ENCODE measurements at regions not wholly inside any gene's neighbourhood (a gene's known extent, or its start where the extent isn't known, plus 50 kb on each side); places are given as distances from the start of the nearest gene placed in this dataset.

- peaks cover 13 to 14% of the 10 kb centered on the region in 2 experiments for H3K9me3 Mint-ChIP-seq
- no peak overlapping the region for H2BK5ac ChIP-seq (ENCODE audit: insufficient read length, low read length)
- no peak overlapping the region for H3K23ac ChIP-seq (ENCODE audit: insufficient read length, low read depth, low read length)
- peaks cover 3% of the 10 kb centered on the region for H3K79me1 ChIP-seq (ENCODE audit: insufficient read depth, low read depth, low read length, poor library complexity, severe bottlenecking)
- DNase-seq: no peak
- no peaks in the 10 kb centered on the region; the same call in 1 of the 2 replicates for H3K79me2 ChIP-seq (ENCODE audit: insufficient read depth, low read length)
- no peak overlapping the region for H3T11ph ChIP-seq (ENCODE audit: low read length)
- H2AK5ac ChIP-seq (ENCODE audit: insufficient read length, low read length): no peak overlapping the region
- H3K23me2 ChIP-seq (ENCODE audit: insufficient read length, low read depth, low read length, poor library complexity, severe bottlenecking): no peaks in the 10 kb centered on the region
- H4K20me1 ChIP-seq (ENCODE audit: control insufficient read depth, insufficient read depth, insufficient read length): no peaks in the 10 kb centered on the region
- H2AFZ ChIP-seq (ENCODE audit: low read length): no peak overlapping the region
- H4K5ac ChIP-seq (ENCODE audit: insufficient read length, low read depth, low read length): no peak overlapping the region
- H2BK15ac ChIP-seq (ENCODE audit: low read depth, low read length): no peak overlapping the region
- no peak overlapping the region for H3K4ac ChIP-seq (ENCODE audit: low read depth, low read length)
- no peak overlapping the region for H3K4me3 Mint-ChIP-seq
- H3K4me1 ChIP-seq (ENCODE audit: insufficient read depth, low read length): no peaks in the 10 kb centered on the region
- H4K8ac ChIP-seq (replicated peaks; ENCODE audit: insufficient read length, low read depth, low read length): no peak overlapping the region
- H3K27ac Mint-ChIP-seq: no peak overlapping the region
- H3K4me2 ChIP-seq (ENCODE audit: insufficient read depth, insufficient read length, low read length): no peak overlapping the region
- H3K9me3 ChIP-seq (ENCODE audit: control insufficient read depth, low read depth, low read length): peaks cover 8% of the 10 kb centered on the region
- no peak overlapping the region for H2BK120ac ChIP-seq (ENCODE audit: low read depth, low read length, poor library complexity, severe bottlenecking)
- WGBS (ENCODE audit: extremely low coverage, insufficient read length, low lambda C conversion rate): 100% methylated on average over 1 of the region's 4 CpGs
- H3K36me3 Mint-ChIP-seq (ENCODE audit: insufficient read depth in 1 of 3, low read depth in 3 of 3): peaks cover 12 to 28% (median 23%) of the 10 kb centered on the region in 3 experiments
- H3K27me3 ChIP-seq (ENCODE audit: insufficient read depth, low read length): no peaks in the 10 kb centered on the region
- no peak overlapping the region for H3K9ac ChIP-seq (ENCODE audit: extremely low read depth, insufficient read length, low read length)
- H3K4me1 Mint-ChIP-seq: peaks cover 2 to 14% of the 10 kb centered on the region in 2 experiments; a peak in 2 of 4 replicates
- no peak overlapping the region for H3K18ac ChIP-seq (ENCODE audit: insufficient read length, low read depth, low read length)
- H2BK12ac ChIP-seq (ENCODE audit: insufficient read length, low read depth, low read length): no peak overlapping the region
- H3K27ac ChIP-seq (ENCODE audit: insufficient read length, low read depth, low read length): no peak overlapping the region
- no peak overlapping the region for H3K56ac ChIP-seq (ENCODE audit: insufficient read length, low read depth, low read length)
- H3K27me3 Mint-ChIP-seq (ENCODE audit: low read depth): no peaks in the 10 kb centered on the region
- H3K14ac ChIP-seq (ENCODE audit: insufficient read depth, low read length): no peak overlapping the region
- no peak overlapping the region for H4K91ac ChIP-seq (ENCODE audit: insufficient read length, low read depth, low read length)
- H2BK20ac ChIP-seq (ENCODE audit: low read depth, low read length, poor library complexity, severe bottlenecking): no peak overlapping the region
- no peak for TF ChIP-seq CTCF (conservative IDR thresholded peaks at IDR 0.05)
Measured at GRCh38 chr2:144310889-144311608, 208.9 kb downstream of the ZEB2 start.

Data from H9 (cell line).